ENCODE measurements at regions not wholly inside any gene's neighbourhood (a gene's known extent, or its start where the extent isn't known, plus 50 kb on each side); places are given as distances from the start of the nearest gene placed in this dataset.
"Not testable (repeated sequence)": the region's sequence is repeated elsewhere in the genome, so short reads cannot be mapped to it uniquely, and the experiment has no call there.

DNA sequence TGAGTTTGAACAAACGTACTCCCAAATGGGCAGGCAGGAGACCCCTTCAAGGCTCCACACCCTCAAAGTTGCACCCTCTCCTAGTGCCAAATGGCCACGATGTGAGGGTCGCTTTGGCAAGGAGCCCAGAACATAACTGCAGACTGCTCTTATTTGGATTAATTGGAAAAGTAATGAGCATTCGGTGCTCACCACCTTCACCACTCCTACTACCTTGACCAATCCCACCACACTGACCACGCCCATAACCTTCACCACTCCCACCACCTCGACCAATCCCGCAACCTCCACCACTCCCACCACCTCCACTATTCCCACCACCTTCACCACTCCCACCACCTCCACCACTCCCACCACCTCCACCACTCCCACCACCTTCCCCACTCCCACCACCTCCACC is 94.7 kb upstream of the PAX2 start (continued):
- TF ChIP-seq, protein P1, sequence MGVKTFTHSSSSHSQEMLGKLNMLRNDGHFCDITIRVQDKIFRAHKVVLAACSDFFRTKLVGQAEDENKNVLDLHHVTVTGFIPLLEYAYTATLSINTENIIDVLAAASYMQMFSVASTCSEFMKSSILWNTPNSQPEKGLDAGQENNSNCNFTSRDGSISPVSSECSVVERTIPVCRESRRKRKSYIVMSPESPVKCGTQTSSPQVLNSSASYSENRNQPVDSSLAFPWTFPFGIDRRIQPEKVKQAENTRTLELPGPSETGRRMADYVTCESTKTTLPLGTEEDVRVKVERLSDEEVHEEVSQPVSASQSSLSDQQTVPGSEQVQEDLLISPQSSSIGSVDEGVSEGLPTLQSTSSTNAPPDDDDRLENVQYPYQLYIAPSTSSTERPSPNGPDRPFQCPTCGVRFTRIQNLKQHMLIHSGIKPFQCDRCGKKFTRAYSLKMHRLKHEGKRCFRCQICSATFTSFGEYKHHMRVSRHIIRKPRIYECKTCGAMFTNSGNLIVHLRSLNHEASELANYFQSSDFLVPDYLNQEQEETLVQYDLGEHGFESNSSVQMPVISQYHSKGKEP (CRISPR knock-in tag; IDR thresholded peaks at IDR 0.05): no peak
- TF ChIP-seq, protein P2, sequence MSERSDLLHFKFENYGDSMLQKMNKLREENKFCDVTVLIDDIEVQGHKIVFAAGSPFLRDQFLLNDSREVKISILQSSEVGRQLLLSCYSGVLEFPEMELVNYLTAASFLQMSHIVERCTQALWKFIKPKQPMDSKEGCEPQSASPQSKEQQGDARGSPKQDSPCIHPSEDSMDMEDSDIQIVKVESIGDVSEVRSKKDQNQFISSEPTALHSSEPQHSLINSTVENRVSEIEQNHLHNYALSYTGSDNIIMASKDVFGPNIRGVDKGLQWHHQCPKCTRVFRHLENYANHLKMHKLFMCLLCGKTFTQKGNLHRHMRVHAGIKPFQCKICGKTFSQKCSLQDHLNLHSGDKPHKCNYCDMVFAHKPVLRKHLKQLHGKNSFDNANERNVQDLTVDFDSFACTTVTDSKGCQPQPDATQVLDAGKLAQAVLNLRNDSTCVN (CRISPR knock-in tag; IDR thresholded peaks at IDR 0.05; ENCODE audit: borderline replicate concordance): no peak
- TF ChIP-seq POLR2G (IDR thresholded peaks at IDR 0.05; ENCODE audit: low read depth, low read length): no peak
- no peak for TF ChIP-seq ADNP (CRISPR knock-in tag; IDR thresholded peaks at IDR 0.05)
- TF ChIP-seq ZMYM2 (CRISPR knock-in tag; IDR thresholded peaks at IDR 0.05): no peak
- TF ChIP-seq, protein P3, sequence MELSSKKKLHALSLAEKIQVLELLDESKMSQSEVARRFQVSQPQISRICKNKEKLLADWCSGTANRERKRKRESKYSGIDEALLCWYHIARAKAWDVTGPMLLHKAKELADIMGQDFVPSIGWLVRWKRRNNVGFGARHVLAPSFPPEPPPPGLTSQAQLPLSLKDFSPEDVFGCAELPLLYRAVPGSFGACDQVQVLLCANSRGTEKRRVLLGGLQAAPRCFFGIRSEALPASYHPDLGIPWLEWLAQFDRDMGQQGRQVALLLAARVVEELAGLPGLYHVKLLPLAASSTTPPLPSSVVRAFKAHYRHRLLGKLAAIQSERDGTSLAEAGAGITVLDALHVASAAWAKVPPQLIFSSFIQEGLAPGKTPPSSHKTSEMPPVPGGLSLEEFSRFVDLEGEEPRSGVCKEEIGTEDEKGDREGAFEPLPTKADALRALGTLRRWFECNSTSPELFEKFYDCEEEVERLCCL (CRISPR knock-in tag; IDR thresholded peaks at IDR 0.05; ENCODE audit: borderline replicate concordance): no peak
- no peak for TF ChIP-seq ZNF615 (CRISPR knock-in tag; IDR thresholded peaks at IDR 0.05; ENCODE audit: borderline replicate concordance)
- TF ChIP-seq, protein P4, sequence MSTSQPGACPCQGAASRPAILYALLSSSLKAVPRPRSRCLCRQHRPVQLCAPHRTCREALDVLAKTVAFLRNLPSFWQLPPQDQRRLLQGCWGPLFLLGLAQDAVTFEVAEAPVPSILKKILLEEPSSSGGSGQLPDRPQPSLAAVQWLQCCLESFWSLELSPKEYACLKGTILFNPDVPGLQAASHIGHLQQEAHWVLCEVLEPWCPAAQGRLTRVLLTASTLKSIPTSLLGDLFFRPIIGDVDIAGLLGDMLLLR (CRISPR knock-in tag; IDR thresholded peaks at IDR 0.05): no peak
- TF ChIP-seq SIN3A (IDR thresholded peaks at IDR 0.05; ENCODE audit: borderline replicate concordance, low read depth, low read length): no peak
- no peak for TF ChIP-seq NFE2 (CRISPR knock-in tag; IDR thresholded peaks at IDR 0.05)
- TF ChIP-seq, protein P5, sequence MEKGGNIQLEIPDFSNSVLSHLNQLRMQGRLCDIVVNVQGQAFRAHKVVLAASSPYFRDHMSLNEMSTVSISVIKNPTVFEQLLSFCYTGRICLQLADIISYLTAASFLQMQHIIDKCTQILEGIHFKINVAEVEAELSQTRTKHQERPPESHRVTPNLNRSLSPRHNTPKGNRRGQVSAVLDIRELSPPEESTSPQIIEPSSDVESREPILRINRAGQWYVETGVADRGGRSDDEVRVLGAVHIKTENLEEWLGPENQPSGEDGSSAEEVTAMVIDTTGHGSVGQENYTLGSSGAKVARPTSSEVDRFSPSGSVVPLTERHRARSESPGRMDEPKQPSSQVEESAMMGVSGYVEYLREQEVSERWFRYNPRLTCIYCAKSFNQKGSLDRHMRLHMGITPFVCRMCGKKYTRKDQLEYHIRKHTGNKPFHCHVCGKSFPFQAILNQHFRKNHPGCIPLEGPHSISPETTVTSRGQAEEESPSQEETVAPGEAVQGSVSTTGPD (CRISPR knock-in tag; IDR thresholded peaks at IDR 0.05): no peak
- TF ChIP-seq, protein P6, sequence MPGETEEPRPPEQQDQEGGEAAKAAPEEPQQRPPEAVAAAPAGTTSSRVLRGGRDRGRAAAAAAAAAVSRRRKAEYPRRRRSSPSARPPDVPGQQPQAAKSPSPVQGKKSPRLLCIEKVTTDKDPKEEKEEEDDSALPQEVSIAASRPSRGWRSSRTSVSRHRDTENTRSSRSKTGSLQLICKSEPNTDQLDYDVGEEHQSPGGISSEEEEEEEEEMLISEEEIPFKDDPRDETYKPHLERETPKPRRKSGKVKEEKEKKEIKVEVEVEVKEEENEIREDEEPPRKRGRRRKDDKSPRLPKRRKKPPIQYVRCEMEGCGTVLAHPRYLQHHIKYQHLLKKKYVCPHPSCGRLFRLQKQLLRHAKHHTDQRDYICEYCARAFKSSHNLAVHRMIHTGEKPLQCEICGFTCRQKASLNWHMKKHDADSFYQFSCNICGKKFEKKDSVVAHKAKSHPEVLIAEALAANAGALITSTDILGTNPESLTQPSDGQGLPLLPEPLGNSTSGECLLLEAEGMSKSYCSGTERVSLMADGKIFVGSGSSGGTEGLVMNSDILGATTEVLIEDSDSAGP (CRISPR knock-in tag; IDR thresholded peaks at IDR 0.05; ENCODE audit: borderline replicate concordance): no peak
- TF ChIP-seq, protein P7, sequence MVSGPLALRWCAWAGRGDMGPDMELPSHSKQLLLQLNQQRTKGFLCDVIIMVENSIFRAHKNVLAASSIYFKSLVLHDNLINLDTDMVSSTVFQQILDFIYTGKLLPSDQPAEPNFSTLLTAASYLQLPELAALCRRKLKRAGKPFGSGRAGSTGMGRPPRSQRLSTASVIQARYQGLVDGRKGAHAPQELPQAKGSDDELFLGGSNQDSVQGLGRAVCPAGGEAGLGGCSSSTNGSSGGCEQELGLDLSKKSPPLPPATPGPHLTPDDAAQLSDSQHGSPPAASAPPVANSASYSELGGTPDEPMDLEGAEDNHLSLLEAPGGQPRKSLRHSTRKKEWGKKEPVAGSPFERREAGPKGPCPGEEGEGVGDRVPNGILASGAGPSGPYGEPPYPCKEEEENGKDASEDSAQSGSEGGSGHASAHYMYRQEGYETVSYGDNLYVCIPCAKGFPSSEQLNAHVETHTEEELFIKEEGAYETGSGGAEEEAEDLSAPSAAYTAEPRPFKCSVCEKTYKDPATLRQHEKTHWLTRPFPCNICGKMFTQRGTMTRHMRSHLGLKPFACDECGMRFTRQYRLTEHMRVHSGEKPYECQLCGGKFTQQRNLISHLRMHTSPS (CRISPR knock-in tag; IDR thresholded peaks at IDR 0.05; ENCODE audit: low read depth): no peak

DNA sequence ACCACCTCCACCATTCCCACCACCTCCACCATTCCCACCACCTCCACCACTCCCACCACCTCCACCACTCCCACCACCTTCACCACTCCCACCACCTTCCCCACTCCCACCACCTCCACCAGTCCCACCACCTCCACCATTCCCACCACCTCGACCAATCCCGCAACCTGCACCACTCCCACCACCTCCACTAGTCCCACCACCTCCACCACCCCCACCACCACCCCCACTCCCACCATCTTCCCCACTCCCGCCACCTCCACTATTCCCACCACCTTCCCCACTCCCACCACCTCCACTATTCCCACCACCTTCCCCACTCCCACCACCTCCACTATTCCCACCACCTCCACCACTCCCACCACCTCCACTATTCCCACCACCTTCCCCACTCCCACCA is 94.3 kb upstream of the PAX2 start:
- DNase-seq (ENCODE audit: low spot score); in situ Hi-C loops (cut with HindIII; ENCODE audit: extremely low pct_ligation_motif_present, low pct_unique_long_range_greater_than_20kb); H3K9ac ChIP-seq (ENCODE audit: insufficient read depth, low read depth, low read length); CTCF ChIA-PET (ENCODE audit: low intra/inter-chr PET ratio, low total read pairs); POLR2A ChIA-PET; H3K4me3 ChIP-seq (replicated peaks in 1 of 3; ENCODE audit: insufficient read depth in 1 of 3, low read depth in 2 of 3, low read length in 3 of 3); H4K20me1 ChIP-seq (ENCODE audit: insufficient read depth, low read length); H3K79me2 ChIP-seq (ENCODE audit: insufficient read depth, low read length); FAIRE-seq; H3K9me3 ChIP-seq (ENCODE audit: low read length); ATAC-seq; H3K4me2 ChIP-seq (ENCODE audit: low read depth, low read length); BruUV-seq (replicated peaks); H2AFZ ChIP-seq (ENCODE audit: low read length); H3K36me3 ChIP-seq (replicated peaks in 1 of 2; ENCODE audit: control insufficient read depth in 1 of 2, insufficient read depth in 2 of 2, low read length in 2 of 2); H3K27ac ChIP-seq (ENCODE audit: extremely low read length, insufficient read depth, low read length); intact Hi-C loops (cut with micrococcal nuclease; ENCODE audit: unreplicated experiment): not testable (repeated sequence)
- 55% methylated on average over 3 of the region's 3 CpGs for WGBS (ENCODE audit: low lambda C conversion rate)
- Histone ChIP-seq H3K4me1 (ENCODE audit: insufficient read depth, low read length) (peaks cover 31% of the 10 kb centered on the region), H3K27me3 (ENCODE audit: control insufficient read depth in 1 of 2, insufficient read depth in 2 of 2, low read length in 2 of 2) (peaks cover 13 to 62% of the 10 kb centered on the region in 2 experiments)

All from HepG2 (cell line).